Panc1 (cell line): ENCODE measurements at regions not wholly inside any gene's neighbourhood (a gene's known extent, or its start where the extent isn't known, plus 50 kb on each side); places are given as distances from the start of the nearest gene placed in this dataset.

Source experiments
- POLR2AphosphoS5 ChIP-seq: IDR thresholded peaks from 2 replicates; pipeline ENCODE4 v1.6.1; 2012; ENCODE audit warnings: mild to moderate bottlenecking, low read depth, low read length, moderate library complexity
- TCF7L2 ChIP-seq: IDR thresholded peaks from 2 replicates; pipeline ENCODE4 v1.6.1; 2011; ENCODE audit warnings: mild to moderate bottlenecking, low read depth, low read length, inconsistent platforms
- TF ChIP-seq, protein P1 (sequence below): fragments of 450-650 bp; IDR thresholded peaks from 2 replicates; pipeline ENCODE4 v1.5.1; 2017; ENCODE audit warnings: mild to moderate bottlenecking

DNA sequence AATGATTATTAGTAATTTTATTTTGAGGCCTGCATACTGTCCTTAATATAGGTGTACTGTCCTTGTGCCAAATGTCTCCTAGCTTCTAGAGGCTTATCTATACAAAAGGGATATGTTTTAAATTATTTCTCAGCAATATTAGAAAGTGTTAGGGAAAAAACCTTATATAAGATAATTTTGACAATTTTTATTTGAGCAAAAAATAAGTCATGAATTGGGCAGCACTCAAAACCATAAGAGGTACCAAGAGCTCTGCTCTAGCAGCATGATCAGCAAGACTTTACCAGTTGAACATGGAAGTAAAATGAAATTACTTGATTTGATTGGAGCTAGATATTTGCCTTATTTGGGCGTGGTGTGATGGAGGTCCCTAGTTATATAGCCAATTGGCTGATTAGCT, 157.1 kb downstream of the PTBP2 start:
- no peak for TF ChIP-seq POLR2AphosphoS5
- TF ChIP-seq TCF7L2, result no peak
- TF ChIP-seq, protein P1, sequence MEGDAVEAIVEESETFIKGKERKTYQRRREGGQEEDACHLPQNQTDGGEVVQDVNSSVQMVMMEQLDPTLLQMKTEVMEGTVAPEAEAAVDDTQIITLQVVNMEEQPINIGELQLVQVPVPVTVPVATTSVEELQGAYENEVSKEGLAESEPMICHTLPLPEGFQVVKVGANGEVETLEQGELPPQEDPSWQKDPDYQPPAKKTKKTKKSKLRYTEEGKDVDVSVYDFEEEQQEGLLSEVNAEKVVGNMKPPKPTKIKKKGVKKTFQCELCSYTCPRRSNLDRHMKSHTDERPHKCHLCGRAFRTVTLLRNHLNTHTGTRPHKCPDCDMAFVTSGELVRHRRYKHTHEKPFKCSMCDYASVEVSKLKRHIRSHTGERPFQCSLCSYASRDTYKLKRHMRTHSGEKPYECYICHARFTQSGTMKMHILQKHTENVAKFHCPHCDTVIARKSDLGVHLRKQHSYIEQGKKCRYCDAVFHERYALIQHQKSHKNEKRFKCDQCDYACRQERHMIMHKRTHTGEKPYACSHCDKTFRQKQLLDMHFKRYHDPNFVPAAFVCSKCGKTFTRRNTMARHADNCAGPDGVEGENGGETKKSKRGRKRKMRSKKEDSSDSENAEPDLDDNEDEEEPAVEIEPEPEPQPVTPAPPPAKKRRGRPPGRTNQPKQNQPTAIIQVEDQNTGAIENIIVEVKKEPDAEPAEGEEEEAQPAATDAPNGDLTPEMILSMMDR, result no peak
